K562 (cell line): ENCODE measurements at regions not wholly inside any gene's neighbourhood (a gene's known extent, or its start where the extent isn't known, plus 50 kb on each side); places are given as distances from the start of the nearest gene placed in this dataset.

Experiments
- BMI1 ChIP-seq: fragments of 150-350 bp; IDR thresholded peaks from 2 replicates; pipeline ENCODE4 v1.6.1; 2014; ENCODE audit warnings: low read length
- CBX8 ChIP-seq: fragments of 200-600 bp; sonication (generic); IDR thresholded peaks from 2 replicates; pipeline ENCODE4 v1.6.1; 2012; ENCODE audit warnings: borderline replicate concordance, mixed run types, low read depth, mild to moderate bottlenecking, moderate library complexity, mixed read lengths, low read length, control low read depth, inconsistent platforms; ENCODE audit not compliant: poor library complexity, severe bottlenecking; ENCODE audit errors: extremely low read depth
- FOSL1 ChIP-seq: fragments of 200-800 bp; sonication (Bioruptor generic); conservative IDR thresholded peaks from 2 replicates; pipeline ENCODE4 v1.6.1; 2016; ENCODE audit warnings: missing genetic modification characterization, missing compliant biosample characterization
- GATA2 ChIP-seq: sonication (generic); formaldehyde crosslinking; IDR thresholded peaks from 2 replicates; pipeline ENCODE4 v1.4.0; 2020; ENCODE audit warnings: mild to moderate bottlenecking, missing genetic modification reagents
- GMEB1 ChIP-seq: fragments of 250-450 bp; sonication (Bioruptor Pico); IDR thresholded peaks from 2 replicates; pipeline ENCODE4 v1.4.0; 2020; ENCODE audit warnings: mild to moderate bottlenecking
- KLF16 ChIP-seq: IDR thresholded peaks from 2 replicates; pipeline ENCODE4 v1.6.1; 2016; ENCODE audit warnings: antibody characterized with exemption
- PCBP1 ChIP-seq: fragments of 200-400 bp; formaldehyde crosslinking; IDR thresholded peaks from 2 replicates; pipeline ENCODE4 v1.6.1; 2018; ENCODE audit warnings: mild to moderate bottlenecking, low read depth, low read length; ENCODE audit not compliant: poor library complexity, severe bottlenecking
- PHB2 ChIP-seq: fragments of 450-650 bp; IDR thresholded peaks from 2 replicates; pipeline ENCODE4 v1.6.1; 2017; ENCODE audit warnings: low read depth
- PRMT5 ChIP-seq: sonication (generic); formaldehyde crosslinking; IDR thresholded peaks from 2 replicates; pipeline ENCODE4 v1.5.0; 2020; ENCODE audit warnings: missing genetic modification reagents
- SIN3A ChIP-seq, 2 experiments: fragments of 150-350 bp in 1 of 2; IDR thresholded peaks; 2 replicates each; pipeline ENCODE4 v1.6.1; 2011 to 2016; ENCODE audit warnings: borderline replicate concordance in 2 of 2, low read depth in 2 of 2, low read length in 2 of 2, mild to moderate bottlenecking in 2 of 2, moderate library complexity in 2 of 2; ENCODE audit not compliant: control insufficient read depth in 1 of 2
- SMAD1 ChIP-seq: fragments of 150-350 bp; IDR thresholded peaks from 2 replicates; pipeline ENCODE4 v1.6.1; 2014; ENCODE audit warnings: low read length, low read depth; ENCODE audit not compliant: partially characterized antibody
- SMAD4 ChIP-seq: fragments of 250-450 bp; sonication (Bioruptor Pico); conservative IDR thresholded peaks from 2 replicates; pipeline ENCODE4 v1.8.0; 2021; ENCODE audit warnings: inconsistent platforms, mild to moderate bottlenecking, moderate library complexity
- SMARCA4 ChIP-seq: fragments of 450-650 bp; IDR thresholded peaks from 2 replicates; pipeline ENCODE4 v1.6.1; 2016
- STAT5A ChIP-seq: IDR thresholded peaks from 2 replicates; pipeline ENCODE4 v1.6.1; 2012; ENCODE audit warnings: low read length, inconsistent platforms, borderline replicate concordance
- YBX1 ChIP-seq: fragments of 450-650 bp; IDR thresholded peaks from 2 replicates; pipeline ENCODE4 v1.7.1; 2016; ENCODE audit warnings: mild to moderate bottlenecking
- ZNF12 ChIP-seq: sonication (generic); formaldehyde crosslinking; IDR thresholded peaks from 2 replicates; pipeline ENCODE4 v1.4.0; 2020; ENCODE audit warnings: mild to moderate bottlenecking, missing genetic modification reagents
- ZNF146 ChIP-seq: IDR thresholded peaks from one replicate; pipeline ENCODE4 v1.6.1; 2018; ENCODE audit warnings: missing compliant biosample characterization; ENCODE audit not compliant: unreplicated experiment
- ZNF197 ChIP-seq: fragments of 200-800 bp; sonication (Bioruptor generic); IDR thresholded peaks from 2 replicates; pipeline ENCODE4 v1.6.1; 2016; ENCODE audit warnings: low read depth, missing genetic modification characterization, missing compliant biosample characterization
- ZNF551 ChIP-seq: fragments of 250-450 bp; sonication (Bioruptor Pico); IDR thresholded peaks from 2 replicates; pipeline ENCODE4 v1.5.0; 2021; ENCODE audit warnings: mild to moderate bottlenecking, moderate library complexity
- ZNF57 ChIP-seq: fragments of 450-650 bp; formaldehyde crosslinking; IDR thresholded peaks from 2 replicates; pipeline ENCODE4 v1.4.0; 2020; ENCODE audit warnings: mild to moderate bottlenecking, moderate library complexity
- ZNF778 ChIP-seq: fragments of 450-650 bp; formaldehyde crosslinking; IDR thresholded peaks from 2 replicates; pipeline ENCODE4 v1.4.0; 2020; ENCODE audit warnings: mild to moderate bottlenecking, moderate library complexity
- TF ChIP-seq, protein P1 (sequence below): sonication (generic); formaldehyde crosslinking; IDR thresholded peaks from 2 replicates; pipeline ENCODE4 v1.8.1; 2022; ENCODE audit warnings: missing genetic modification reagents
- TF ChIP-seq, protein P2 (sequence below), 3 experiments: IDR thresholded peaks in 2 of 3; conservative IDR thresholded peaks in 1 of 3; 2 replicates each; pipeline ENCODE4 v1.5.1; 2011 to 2012; ENCODE audit warnings: low read length in 3 of 3, mild to moderate bottlenecking in 3 of 3, control low read depth in 2 of 3, improper control_type of control experiment in 1 of 3, inconsistent platforms in 1 of 3, low read depth in 1 of 3, mixed read lengths in 1 of 3, moderate library complexity in 1 of 3; ENCODE audit not compliant: insufficient read depth in 2 of 3
- TF ChIP-seq, protein P3 (sequence below): fragments of 450-650 bp; IDR thresholded peaks from 2 replicates; pipeline ENCODE4 v1.6.1; 2014; ENCODE audit warnings: low read depth, mild to moderate bottlenecking, moderate library complexity, borderline replicate concordance

GRCh38 chr1:113210248-113210647 lies 137.2 kb downstream of the LRIG2 start (continued):
- TF ChIP-seq PCBP1, result no peak
- TF ChIP-seq, protein P1, sequence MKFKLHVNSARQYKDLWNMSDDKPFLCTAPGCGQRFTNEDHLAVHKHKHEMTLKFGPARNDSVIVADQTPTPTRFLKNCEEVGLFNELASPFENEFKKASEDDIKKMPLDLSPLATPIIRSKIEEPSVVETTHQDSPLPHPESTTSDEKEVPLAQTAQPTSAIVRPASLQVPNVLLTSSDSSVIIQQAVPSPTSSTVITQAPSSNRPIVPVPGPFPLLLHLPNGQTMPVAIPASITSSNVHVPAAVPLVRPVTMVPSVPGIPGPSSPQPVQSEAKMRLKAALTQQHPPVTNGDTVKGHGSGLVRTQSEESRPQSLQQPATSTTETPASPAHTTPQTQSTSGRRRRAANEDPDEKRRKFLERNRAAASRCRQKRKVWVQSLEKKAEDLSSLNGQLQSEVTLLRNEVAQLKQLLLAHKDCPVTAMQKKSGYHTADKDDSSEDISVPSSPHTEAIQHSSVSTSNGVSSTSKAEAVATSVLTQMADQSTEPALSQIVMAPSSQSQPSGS, result no peak
- no peak for TF ChIP-seq PRMT5 (CRISPR knock-in tag)
- TF ChIP-seq GMEB1 (CRISPR knock-in tag), result no peak
- peak; percentile 78 for TF ChIP-seq SMARCA4
- TF ChIP-seq ZNF12 (CRISPR knock-in tag), result no peak
- no peak for TF ChIP-seq ZNF197 (CRISPR knock-in tag)
- TF ChIP-seq SIN3A (IDR thresholded peaks at IDR 0.05; ENCODE audit: borderline replicate concordance in 2 of 2, control insufficient read depth in 1 of 2, low read depth in 2 of 2, low read length in 2 of 2), result no peak
- TF ChIP-seq SMAD4 (CRISPR knock-in tag), result peak; percentile 63
- no peak for TF ChIP-seq SMAD1
- no peak for TF ChIP-seq ZNF551
- TF ChIP-seq BMI1, result no peak
- TF ChIP-seq FOSL1 (tag), result no peak
- no peak for TF ChIP-seq PHB2
- TF ChIP-seq ZNF57, result no peak
- TF ChIP-seq CBX8, result no peak
- TF ChIP-seq GATA2, result no peak; the same call in 1 of the 2 replicates
- no peak for TF ChIP-seq ZNF778 (CRISPR knock-in tag)
- TF ChIP-seq, protein P2, sequence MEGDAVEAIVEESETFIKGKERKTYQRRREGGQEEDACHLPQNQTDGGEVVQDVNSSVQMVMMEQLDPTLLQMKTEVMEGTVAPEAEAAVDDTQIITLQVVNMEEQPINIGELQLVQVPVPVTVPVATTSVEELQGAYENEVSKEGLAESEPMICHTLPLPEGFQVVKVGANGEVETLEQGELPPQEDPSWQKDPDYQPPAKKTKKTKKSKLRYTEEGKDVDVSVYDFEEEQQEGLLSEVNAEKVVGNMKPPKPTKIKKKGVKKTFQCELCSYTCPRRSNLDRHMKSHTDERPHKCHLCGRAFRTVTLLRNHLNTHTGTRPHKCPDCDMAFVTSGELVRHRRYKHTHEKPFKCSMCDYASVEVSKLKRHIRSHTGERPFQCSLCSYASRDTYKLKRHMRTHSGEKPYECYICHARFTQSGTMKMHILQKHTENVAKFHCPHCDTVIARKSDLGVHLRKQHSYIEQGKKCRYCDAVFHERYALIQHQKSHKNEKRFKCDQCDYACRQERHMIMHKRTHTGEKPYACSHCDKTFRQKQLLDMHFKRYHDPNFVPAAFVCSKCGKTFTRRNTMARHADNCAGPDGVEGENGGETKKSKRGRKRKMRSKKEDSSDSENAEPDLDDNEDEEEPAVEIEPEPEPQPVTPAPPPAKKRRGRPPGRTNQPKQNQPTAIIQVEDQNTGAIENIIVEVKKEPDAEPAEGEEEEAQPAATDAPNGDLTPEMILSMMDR (IDR thresholded peaks at IDR 0.05 in 2 of 3, conservative IDR thresholded peaks at IDR 0.05 in 1 of 3; ENCODE audit: insufficient read depth in 2 of 3, low read depth in 1 of 3, low read length in 3 of 3), result no peak
- TF ChIP-seq ZNF146 (CRISPR knock-in tag), result no peak
- no peak for TF ChIP-seq YBX1
- TF ChIP-seq KLF16, result peak; percentile 30; the same call in 1 of the 2 replicates
- TF ChIP-seq STAT5A, result no peak
- TF ChIP-seq, protein P3, sequence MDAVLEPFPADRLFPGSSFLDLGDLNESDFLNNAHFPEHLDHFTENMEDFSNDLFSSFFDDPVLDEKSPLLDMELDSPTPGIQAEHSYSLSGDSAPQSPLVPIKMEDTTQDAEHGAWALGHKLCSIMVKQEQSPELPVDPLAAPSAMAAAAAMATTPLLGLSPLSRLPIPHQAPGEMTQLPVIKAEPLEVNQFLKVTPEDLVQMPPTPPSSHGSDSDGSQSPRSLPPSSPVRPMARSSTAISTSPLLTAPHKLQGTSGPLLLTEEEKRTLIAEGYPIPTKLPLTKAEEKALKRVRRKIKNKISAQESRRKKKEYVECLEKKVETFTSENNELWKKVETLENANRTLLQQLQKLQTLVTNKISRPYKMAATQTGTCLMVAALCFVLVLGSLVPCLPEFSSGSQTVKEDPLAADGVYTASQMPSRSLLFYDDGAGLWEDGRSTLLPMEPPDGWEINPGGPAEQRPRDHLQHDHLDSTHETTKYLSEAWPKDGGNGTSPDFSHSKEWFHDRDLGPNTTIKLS, result no peak
